Mesothelial cell of epicardium (in vitro differentiated cells): ENCODE measurements at regions not wholly inside any gene's neighbourhood (a gene's known extent, or its start where the extent isn't known, plus 50 kb on each side); places are given as distances from the start of the nearest gene placed in this dataset.
"Not testable (repeated sequence)": the region's sequence is repeated elsewhere in the genome, so short reads cannot be mapped to it uniquely, and the experiment has no call there.

Source experiments
- DNase-seq, 2 experiments: peaks; one replicate each; pipeline ENCODE4 v3.0.0; 2021; ENCODE audit warnings: low spot score in 2 of 2; ENCODE audit not compliant: unreplicated experiment in 2 of 2
- H3K27ac Mint-ChIP-seq: 2 replicates; pipeline ENCODE4 v1.8.0; 2021; ENCODE audit warnings: mixed read lengths
- H3K27me3 Mint-ChIP-seq: 2 replicates; pipeline ENCODE4 v1.8.0; 2021; ENCODE audit warnings: low read depth, mixed read lengths
- H3K36me3 Mint-ChIP-seq: 2 replicates; pipeline ENCODE4 v1.8.0; 2021; ENCODE audit warnings: mixed read lengths
- H3K4me1 Mint-ChIP-seq: 2 replicates; pipeline ENCODE4 v1.8.0; 2021; ENCODE audit warnings: mixed read lengths
- H3K4me3 Mint-ChIP-seq: 2 replicates; pipeline ENCODE4 v1.8.0; 2021; ENCODE audit warnings: mild to moderate bottlenecking, moderate library complexity, mixed read lengths
- H3K9me3 Mint-ChIP-seq: 2 replicates; pipeline ENCODE4 v1.8.0; 2021; ENCODE audit warnings: mixed read lengths
- TF ChIP-seq, protein P1 (sequence below): fragments of 200-600 bp; sonication (generic); IDR thresholded peaks from one replicate; pipeline ENCODE4 v1.5.0; 2021; ENCODE audit warnings: antibody characterized with exemption; ENCODE audit not compliant: unreplicated experiment

DNA sequence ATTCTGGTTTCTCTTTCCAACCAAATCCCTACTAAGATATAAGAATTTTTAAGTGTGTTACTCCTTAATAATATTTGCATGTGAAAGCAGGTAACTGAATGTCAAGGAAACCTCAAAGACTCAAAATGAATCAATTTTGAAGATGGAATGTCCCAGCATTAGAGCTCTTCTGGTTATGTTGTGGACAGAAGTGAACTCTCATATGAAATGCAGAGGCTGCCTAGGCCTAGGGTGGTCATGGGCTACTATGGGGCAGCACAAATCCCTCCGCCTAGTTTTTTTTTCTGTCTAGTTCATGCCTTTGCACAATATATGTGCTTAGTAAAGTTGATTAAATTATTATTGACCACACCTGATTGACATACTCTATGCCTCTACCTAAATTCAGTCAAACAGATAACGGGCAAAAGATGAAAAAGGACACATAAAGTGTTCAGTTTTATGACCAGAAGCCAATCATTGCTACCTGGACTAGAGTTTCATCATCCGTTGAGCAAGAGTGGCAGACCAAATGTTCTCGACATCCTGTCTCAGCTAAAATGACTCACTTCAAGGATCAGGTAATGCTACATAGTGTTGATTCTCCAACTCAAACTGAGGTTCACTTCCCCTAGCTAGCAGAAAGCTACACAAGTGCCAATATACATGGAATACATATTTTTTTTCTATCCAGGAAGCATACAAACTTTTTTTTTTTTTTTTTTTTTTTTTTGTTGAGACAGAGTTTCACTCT is 1211.4 kb downstream of the VRK1 start:
- Mint-ChIP-seq H3K36me3 (no peaks in the 10 kb centered on the region), H3K27me3 (peaks cover 2% of the 10 kb centered on the region), H3K9me3 (no peaks in the 10 kb centered on the region), H3K4me1 (no peaks in the 10 kb centered on the region), H3K27ac (no peak overlapping the region), H3K4me3 (no peak overlapping the region)
- DNase-seq, result no peak
- TF ChIP-seq, protein P1, sequence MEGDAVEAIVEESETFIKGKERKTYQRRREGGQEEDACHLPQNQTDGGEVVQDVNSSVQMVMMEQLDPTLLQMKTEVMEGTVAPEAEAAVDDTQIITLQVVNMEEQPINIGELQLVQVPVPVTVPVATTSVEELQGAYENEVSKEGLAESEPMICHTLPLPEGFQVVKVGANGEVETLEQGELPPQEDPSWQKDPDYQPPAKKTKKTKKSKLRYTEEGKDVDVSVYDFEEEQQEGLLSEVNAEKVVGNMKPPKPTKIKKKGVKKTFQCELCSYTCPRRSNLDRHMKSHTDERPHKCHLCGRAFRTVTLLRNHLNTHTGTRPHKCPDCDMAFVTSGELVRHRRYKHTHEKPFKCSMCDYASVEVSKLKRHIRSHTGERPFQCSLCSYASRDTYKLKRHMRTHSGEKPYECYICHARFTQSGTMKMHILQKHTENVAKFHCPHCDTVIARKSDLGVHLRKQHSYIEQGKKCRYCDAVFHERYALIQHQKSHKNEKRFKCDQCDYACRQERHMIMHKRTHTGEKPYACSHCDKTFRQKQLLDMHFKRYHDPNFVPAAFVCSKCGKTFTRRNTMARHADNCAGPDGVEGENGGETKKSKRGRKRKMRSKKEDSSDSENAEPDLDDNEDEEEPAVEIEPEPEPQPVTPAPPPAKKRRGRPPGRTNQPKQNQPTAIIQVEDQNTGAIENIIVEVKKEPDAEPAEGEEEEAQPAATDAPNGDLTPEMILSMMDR, result no peak

DNA sequence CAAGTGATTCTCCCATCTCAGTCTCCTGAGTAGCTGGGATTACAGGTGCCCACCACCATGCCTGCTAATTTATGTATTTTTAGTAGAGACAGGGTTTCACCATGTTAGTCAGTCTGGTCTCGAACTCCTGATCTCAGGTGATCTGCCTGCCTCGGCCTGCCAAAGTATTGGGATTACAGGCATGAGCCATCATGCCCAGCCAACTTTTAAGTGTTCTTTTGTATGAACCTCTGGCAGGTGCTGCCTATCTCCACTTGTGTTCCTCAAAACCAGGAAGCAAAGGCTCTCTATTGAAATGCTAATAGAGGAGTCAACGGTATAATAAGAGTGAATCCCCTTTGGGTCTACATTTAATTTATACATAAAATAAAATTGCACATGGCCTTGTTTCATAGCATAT is 1212.0 kb downstream of the VRK1 start:
- not testable (repeated sequence) for H3K36me3 Mint-ChIP-seq, DNase-seq, H3K27ac Mint-ChIP-seq, H3K27me3 Mint-ChIP-seq, H3K9me3 Mint-ChIP-seq, H3K4me3 Mint-ChIP-seq, H3K4me1 Mint-ChIP-seq

DNA sequence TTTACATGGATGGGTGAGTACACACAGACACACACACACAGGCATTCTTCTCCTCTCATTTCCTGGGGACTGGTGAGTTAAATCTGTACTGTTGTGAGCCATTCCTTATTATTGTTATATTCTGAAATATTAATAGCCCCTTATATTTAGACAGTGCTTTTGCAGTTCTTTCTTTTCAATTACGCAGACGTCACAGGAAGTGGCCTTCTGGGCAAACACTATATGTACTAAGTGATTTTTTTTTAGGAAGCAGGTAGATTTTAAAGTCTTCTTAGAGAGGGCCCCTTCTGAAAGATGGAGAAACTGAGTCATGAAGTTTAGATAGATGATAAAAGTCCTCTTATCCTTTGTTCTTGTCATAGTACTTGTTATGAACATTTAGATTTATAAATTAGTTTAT is 1213.6 kb downstream of the VRK1 start:
- Mint-ChIP-seq H3K4me3 (no peak overlapping the region), H3K4me1 (no peaks in the 10 kb centered on the region), H3K9me3 (no peaks in the 10 kb centered on the region), H3K36me3 (no peaks in the 10 kb centered on the region), H3K27me3 (peaks cover 2% of the 10 kb centered on the region), H3K27ac (no peak overlapping the region)
- no peak for DNase-seq
- TF ChIP-seq, protein P1, result no peak

DNA sequence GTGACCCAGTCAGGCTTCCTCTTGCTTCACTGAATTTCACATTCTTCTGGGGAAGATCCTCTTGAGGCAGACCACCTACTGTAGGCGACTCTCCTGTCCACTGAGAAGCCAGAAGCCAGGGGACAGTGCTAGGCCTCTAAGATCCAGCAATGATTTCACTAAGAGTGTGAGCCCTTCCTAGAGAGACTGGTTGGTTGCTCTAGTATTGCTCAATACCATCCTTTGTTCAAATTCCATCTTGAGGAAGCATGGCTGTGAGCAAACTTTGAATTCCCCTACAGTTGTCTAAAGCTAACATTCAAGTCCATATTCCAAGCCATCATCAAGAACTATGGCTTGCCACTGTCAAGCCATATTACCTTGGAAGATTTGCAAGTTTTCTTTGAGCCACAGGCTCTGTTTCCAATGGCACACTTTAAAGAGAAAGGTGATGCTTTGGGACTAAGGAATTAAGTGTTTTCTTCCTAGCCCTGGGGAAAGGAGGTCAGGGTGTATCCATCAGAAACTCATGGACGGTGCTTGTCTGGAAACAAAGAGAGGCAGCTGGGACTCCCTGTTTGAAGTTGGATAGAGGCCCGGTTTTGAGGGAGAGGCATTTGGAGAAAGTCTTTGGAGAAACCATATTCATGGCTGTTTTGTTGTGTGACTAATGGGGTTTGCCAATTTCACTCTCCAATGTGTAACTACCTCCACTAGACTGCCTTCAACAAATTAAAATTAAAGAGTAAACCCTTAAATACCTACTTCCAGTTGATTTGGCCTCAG is 1217.9 kb downstream of the VRK1 start:
- H3K27me3 Mint-ChIP-seq, result peaks cover 30% of the 10 kb centered on the region
- no peak for DNase-seq
- no peaks in the 10 kb centered on the region for H3K36me3 Mint-ChIP-seq
- H3K9me3 Mint-ChIP-seq, result no peaks in the 10 kb centered on the region
- TF ChIP-seq, protein P1, result no peak
- no peaks in the 10 kb centered on the region for H3K4me1 Mint-ChIP-seq
- H3K27ac Mint-ChIP-seq, result no peak overlapping the region
- no peak overlapping the region for H3K4me3 Mint-ChIP-seq

DNA sequence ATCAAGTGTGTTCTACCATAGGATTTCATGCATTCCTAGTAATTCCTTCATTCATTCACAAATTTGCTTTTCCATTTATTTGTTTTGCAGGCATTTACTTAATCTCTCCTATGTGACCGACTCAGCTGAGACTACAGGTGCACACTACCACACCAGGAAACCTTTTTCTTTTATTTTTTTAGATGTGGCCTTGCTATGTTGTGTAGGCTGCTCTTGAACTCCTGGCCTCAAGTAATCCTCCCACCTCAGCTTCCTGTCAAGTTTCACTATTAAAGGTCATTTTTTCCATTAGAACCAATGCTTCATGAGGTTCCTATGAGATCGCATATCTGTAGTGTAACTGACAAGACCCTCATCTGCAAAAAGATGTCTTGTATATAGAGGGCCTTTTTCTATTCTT is 1218.7 kb downstream of the VRK1 start:
- H3K36me3 Mint-ChIP-seq, result no peaks in the 10 kb centered on the region
- DNase-seq, result no peak
- no peaks in the 10 kb centered on the region for H3K4me1 Mint-ChIP-seq
- TF ChIP-seq, protein P1, result no peak
- peaks cover 35% of the 10 kb centered on the region for H3K27me3 Mint-ChIP-seq
- no peak overlapping the region for H3K4me3 Mint-ChIP-seq
- no peak overlapping the region for H3K27ac Mint-ChIP-seq
- no peaks in the 10 kb centered on the region for H3K9me3 Mint-ChIP-seq

DNA sequence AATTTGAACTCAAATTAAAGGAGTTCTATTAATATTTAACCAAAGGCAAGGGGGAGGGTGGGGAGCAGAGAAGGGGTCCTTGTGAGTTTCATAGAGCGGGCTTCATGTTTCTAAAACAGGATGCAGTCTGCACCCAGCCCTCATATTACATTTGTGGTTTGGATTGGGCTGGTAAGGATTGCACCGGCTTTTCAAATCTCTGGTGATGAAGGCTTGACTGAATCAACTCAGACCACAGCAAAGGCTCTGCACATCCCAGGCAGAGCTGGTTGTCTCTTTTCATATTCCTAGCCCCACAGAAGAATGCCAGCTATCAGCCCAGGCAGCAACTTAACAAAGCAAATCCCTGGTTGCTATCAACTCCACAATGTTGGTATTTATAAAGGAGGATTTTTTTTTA is 1221.4 kb downstream of the VRK1 start:
- Mint-ChIP-seq H3K27me3 (peaks cover 54% of the 10 kb centered on the region), H3K9me3 (no peaks in the 10 kb centered on the region), H3K4me1 (no peaks in the 10 kb centered on the region), H3K27ac (no peak overlapping the region), H3K4me3 (no peak overlapping the region), H3K36me3 (no peaks in the 10 kb centered on the region)
- DNase-seq, result no peak
- TF ChIP-seq, protein P1, result no peak
